ENCODE measurements at regions not wholly inside any gene's neighbourhood (a gene's known extent, or its start where the extent isn't known, plus 50 kb on each side); places are given as distances from the start of the nearest gene placed in this dataset.

DNA sequence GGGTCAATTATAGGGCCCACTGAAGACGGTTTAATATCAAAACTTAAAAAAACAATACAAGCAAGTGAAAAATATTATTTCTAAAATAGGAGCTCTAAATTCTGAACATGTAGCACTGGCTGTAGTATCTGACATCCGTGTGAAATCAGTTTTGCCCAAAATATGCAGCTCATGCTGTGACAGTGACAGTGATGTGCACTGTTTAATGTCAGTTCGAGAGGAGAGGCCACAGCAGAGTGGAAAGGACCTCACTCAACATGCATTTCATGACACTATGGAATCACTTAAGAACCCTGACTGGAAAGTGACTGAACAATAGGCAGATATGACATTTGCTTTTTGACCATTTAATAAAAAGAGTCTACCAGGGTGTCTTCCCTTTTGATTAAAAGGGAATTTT lies 397.0 kb downstream of the FRK start:
- no peak overlapping the region for H3K4me3 ChIP-seq (ENCODE audit: low read length)

DNA sequence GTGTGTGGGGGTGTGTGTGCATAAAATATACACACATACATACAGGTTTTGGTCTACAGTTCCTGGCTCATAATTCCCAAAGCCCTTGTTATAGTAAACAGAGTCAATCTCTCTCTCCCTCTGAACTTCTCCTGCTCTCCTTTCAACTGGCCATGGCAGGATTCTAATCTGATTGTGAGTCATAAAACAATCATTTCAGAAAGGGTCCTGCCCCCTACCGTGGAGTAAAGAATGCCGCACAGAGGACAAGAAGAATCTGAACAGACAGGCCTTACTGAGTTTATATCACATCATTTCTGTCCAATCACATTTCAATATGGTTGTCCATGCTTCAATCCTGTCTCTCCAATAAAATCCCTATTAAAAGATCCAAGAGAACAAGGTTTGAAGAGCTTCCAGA lies 416.9 kb downstream of the FRK start:
- Histone ChIP-seq H3K9me3 (replicated peaks; ENCODE audit: insufficient read depth, low read length) (no peaks in the 10 kb centered on the region), H2AFZ (ENCODE audit: low read length) (no peak overlapping the region), H3K27ac (ENCODE audit: low read length) (no peak overlapping the region), H3K27me3 (replicated peaks; ENCODE audit: insufficient read depth, low read length) (no peaks in the 10 kb centered on the region), H3K9me2 (replicated peaks; ENCODE audit: insufficient read depth, low read length) (no peaks in the 10 kb centered on the region), H3F3A (ENCODE audit: insufficient read depth, low read length) (no peaks in the 10 kb centered on the region), H3K79me2 (ENCODE audit: low read length) (no peaks in the 10 kb centered on the region), H3K4me1 (ENCODE audit: low read length) (no peaks in the 10 kb centered on the region), H4K20me1 (ENCODE audit: insufficient read depth, low read length) (no peaks in the 10 kb centered on the region), H3K4me2 (ENCODE audit: low read depth, low read length) (no peak overlapping the region), H3K36me3 (replicated peaks; ENCODE audit: insufficient read depth, low read length) (no peaks in the 10 kb centered on the region), H3K9ac (ENCODE audit: low read length) (no peak overlapping the region), H3K4me3 (ENCODE audit: low read length) (no peak overlapping the region)
- TF ChIP-seq CTCF (IDR thresholded peaks at IDR 0.05; ENCODE audit: low read length) (no peak), EZH2phosphoT487 (IDR thresholded peaks at IDR 0.05; ENCODE audit: low read length) (no peak)
- no peak for DNase-seq

More for the DNA sequence above, 397.0 kb downstream of the FRK start:
- no peaks in the 10 kb centered on the region for H3F3A ChIP-seq (ENCODE audit: insufficient read depth, low read length)
- H3K27ac ChIP-seq (ENCODE audit: low read length), result no peak overlapping the region
- no peaks in the 10 kb centered on the region for H3K36me3 ChIP-seq (replicated peaks; ENCODE audit: insufficient read depth, low read length)
- no peak overlapping the region for H3K9ac ChIP-seq (ENCODE audit: low read length)
- no peaks in the 10 kb centered on the region for H3K9me3 ChIP-seq (replicated peaks; ENCODE audit: insufficient read depth, low read length)
- no peaks in the 10 kb centered on the region for H3K79me2 ChIP-seq (ENCODE audit: low read length)
- TF ChIP-seq CTCF (IDR thresholded peaks at IDR 0.05; ENCODE audit: low read length) (no peak), EZH2phosphoT487 (IDR thresholded peaks at IDR 0.05; ENCODE audit: low read length) (no peak), EZH2 (optimal IDR thresholded peaks at IDR 0.05; ENCODE audit: low read depth, low read length) (no peak)
- DNase-seq, result no peak
- no peak overlapping the region for H3K4me2 ChIP-seq (ENCODE audit: low read depth, low read length)
- no peaks in the 10 kb centered on the region for H3K27me3 ChIP-seq (replicated peaks; ENCODE audit: insufficient read depth, low read length)
- H4K20me1 ChIP-seq (ENCODE audit: insufficient read depth, low read length), result no peaks in the 10 kb centered on the region
- H3K9me2 ChIP-seq (replicated peaks; ENCODE audit: insufficient read depth, low read length), result no peaks in the 10 kb centered on the region
- H2AFZ ChIP-seq (ENCODE audit: low read length), result no peak overlapping the region
- H3K4me1 ChIP-seq (ENCODE audit: low read length), result no peaks in the 10 kb centered on the region

DNA sequence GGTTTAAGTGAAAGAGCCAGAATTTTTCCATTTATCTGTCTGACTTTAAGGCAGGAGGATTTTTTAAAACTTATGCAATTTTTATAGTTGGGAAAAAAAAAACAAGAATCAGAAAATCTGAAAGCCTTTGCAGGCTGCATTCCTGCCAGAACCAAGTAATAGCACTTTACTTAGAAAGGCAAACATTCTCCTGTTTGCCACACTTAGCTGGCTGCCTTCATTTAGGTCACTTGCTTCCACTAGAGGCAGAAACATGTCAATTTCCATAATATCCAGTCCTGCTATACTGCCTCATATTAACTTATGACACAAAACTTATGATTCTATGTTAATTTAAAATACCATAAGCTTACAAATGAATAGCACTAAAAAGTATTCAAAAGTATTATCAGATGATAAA lies 425.8 kb downstream of the FRK start:
- no peak overlapping the region for H3K27ac ChIP-seq (ENCODE audit: low read length)
- no peaks in the 10 kb centered on the region for H3K9me3 ChIP-seq (replicated peaks; ENCODE audit: insufficient read depth, low read length)
- H3K9me2 ChIP-seq (replicated peaks; ENCODE audit: insufficient read depth, low read length), result no peaks in the 10 kb centered on the region
- no peak for DNase-seq
- H3K4me2 ChIP-seq (ENCODE audit: low read depth, low read length), result no peak overlapping the region
- H2AFZ ChIP-seq (ENCODE audit: low read length), result no peak overlapping the region
- no peaks in the 10 kb centered on the region for H3K27me3 ChIP-seq (replicated peaks; ENCODE audit: insufficient read depth, low read length)
- no peak for TF ChIP-seq EZH2 (optimal IDR thresholded peaks at IDR 0.05; ENCODE audit: low read depth, low read length)
- no peak for TF ChIP-seq EZH2phosphoT487 (IDR thresholded peaks at IDR 0.05; ENCODE audit: low read length)
- TF ChIP-seq CTCF (IDR thresholded peaks at IDR 0.05; ENCODE audit: low read length), result no peak
- H3K36me3 ChIP-seq (replicated peaks; ENCODE audit: insufficient read depth, low read length), result no peaks in the 10 kb centered on the region
- H3K4me3 ChIP-seq (ENCODE audit: low read length), result no peak overlapping the region
- no peaks in the 10 kb centered on the region for H3K4me1 ChIP-seq (ENCODE audit: low read length)
- H4K20me1 ChIP-seq (ENCODE audit: insufficient read depth, low read length), result no peaks in the 10 kb centered on the region
- no peaks in the 10 kb centered on the region for H3F3A ChIP-seq (ENCODE audit: insufficient read depth, low read length)
- H3K9ac ChIP-seq (ENCODE audit: low read length), result no peak overlapping the region
- H3K79me2 ChIP-seq (ENCODE audit: low read length), result no peaks in the 10 kb centered on the region
